ENCODE measurements at regions not wholly inside any gene's neighbourhood (a gene's known extent, or its start where the extent isn't known, plus 50 kb on each side); places are given as distances from the start of the nearest gene placed in this dataset.

DNA sequence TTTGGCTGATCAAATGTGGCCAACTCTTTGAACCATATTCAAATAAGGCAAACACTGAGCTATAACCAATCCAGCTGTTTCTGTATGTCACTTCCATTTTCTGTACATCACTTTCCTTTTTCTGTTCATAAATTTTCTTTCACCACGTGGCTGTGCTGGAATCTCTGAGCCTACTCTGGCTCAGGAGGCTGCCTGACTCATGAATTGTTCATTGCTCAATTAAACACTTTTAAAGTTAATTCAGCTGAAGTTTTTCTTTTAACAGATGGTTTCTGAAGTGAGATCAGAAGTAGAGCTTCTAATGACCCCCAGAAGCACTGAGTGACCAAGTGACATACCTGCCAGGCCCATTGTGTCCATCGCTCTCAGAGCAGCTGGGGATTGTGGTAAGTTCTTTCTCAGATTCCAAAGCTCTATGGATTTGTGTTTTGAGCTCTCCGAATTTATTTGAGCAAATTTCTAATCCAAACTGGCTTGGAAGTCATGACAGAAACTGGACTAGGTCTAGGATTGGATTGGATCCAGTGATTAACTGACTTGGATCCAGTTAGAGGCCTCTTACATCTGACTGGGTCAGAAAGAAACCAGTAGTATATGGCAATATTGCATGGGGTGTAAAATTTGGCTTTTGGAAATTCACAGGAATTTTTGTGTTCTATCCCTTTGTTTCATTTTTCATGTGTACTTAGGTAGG lies 121.2 kb upstream of the BANK1 start:
- no peaks in the 10 kb centered on the region for H3K4me1 ChIP-seq (ENCODE audit: insufficient read depth, low read length)
- H3K27ac ChIP-seq (ENCODE audit: low read length): no peak overlapping the region
- no peaks in the 10 kb centered on the region for H3K36me3 ChIP-seq (ENCODE audit: low read depth, low read length)
- POLR2A ChIA-PET (ENCODE audit: unreplicated experiment): no interaction called here
- no peaks in the 10 kb centered on the region for H3K79me2 ChIP-seq (ENCODE audit: low read length)
- no peak for DNase-seq
- TF ChIP-seq EZH2 (IDR thresholded peaks at IDR 0.05; ENCODE audit: low read length, unreplicated experiment): no peak
- TF ChIP-seq CTCF (conservative IDR thresholded peaks at IDR 0.05; ENCODE audit: low read depth, low read length): no peak
- no peak for TF ChIP-seq EZH2phosphoT487 (IDR thresholded peaks at IDR 0.05; ENCODE audit: borderline replicate concordance, low read length)
- no peak overlapping the region for H3K9ac ChIP-seq (ENCODE audit: low read length)
- intact Hi-C loops (cut with micrococcal nuclease): no loop called here
- H4K20me1 ChIP-seq (ENCODE audit: low read length): no peaks in the 10 kb centered on the region
- CTCF ChIA-PET: no interaction called here
- H3F3A ChIP-seq (ENCODE audit: low read length, unreplicated experiment): no peaks in the 10 kb centered on the region
- H3K4me3 ChIP-seq (ENCODE audit: low read length): no peak overlapping the region
- no peak overlapping the region for H3K4me2 ChIP-seq (ENCODE audit: low read length)
- BruUV-seq (replicated peaks): no TSS peak
- H3K9me3 ChIP-seq (ENCODE audit: low read length): no peaks in the 10 kb centered on the region
- ATAC-seq: no peak
- no peaks in the 10 kb centered on the region for H3K27me3 ChIP-seq (ENCODE audit: low read length)
- no peaks in the 10 kb centered on the region for H3K9me2 ChIP-seq (replicated peaks; ENCODE audit: low read length)
- no peak overlapping the region for H2AFZ ChIP-seq (ENCODE audit: low read length)

- no peak overlapping the region for H2AFZ ChIP-seq (ENCODE audit: low read length)
- no peaks in the 10 kb centered on the region for H3F3A ChIP-seq (ENCODE audit: low read length, unreplicated experiment)
- ChIA-PET CTCF (no interaction called here), POLR2A (ENCODE audit: unreplicated experiment) (no interaction called here)
- no peaks in the 10 kb centered on the region for H3K36me3 ChIP-seq (ENCODE audit: low read depth, low read length)
- no peaks in the 10 kb centered on the region for H4K20me1 ChIP-seq (ENCODE audit: low read length)
- H3K9me3 ChIP-seq (ENCODE audit: low read length): no peaks in the 10 kb centered on the region
- DNase-seq (no peak), ATAC-seq (no peak)
- H3K4me1 ChIP-seq (ENCODE audit: insufficient read depth, low read length): no peaks in the 10 kb centered on the region
- no peaks in the 10 kb centered on the region for H3K79me2 ChIP-seq (ENCODE audit: low read length)
- H3K27ac ChIP-seq (ENCODE audit: low read length): no peak overlapping the region
- H3K4me3 ChIP-seq (ENCODE audit: low read length): no peak overlapping the region
- H3K9me2 ChIP-seq (replicated peaks; ENCODE audit: low read length): no peaks in the 10 kb centered on the region
- intact Hi-C loops (cut with micrococcal nuclease): no loop called here
- no peaks in the 10 kb centered on the region for H3K27me3 ChIP-seq (ENCODE audit: low read length)
- TF ChIP-seq EZH2 (IDR thresholded peaks at IDR 0.05; ENCODE audit: low read length, unreplicated experiment) (no peak), CTCF (conservative IDR thresholded peaks at IDR 0.05; ENCODE audit: low read depth, low read length) (no peak), EZH2phosphoT487 (IDR thresholded peaks at IDR 0.05; ENCODE audit: borderline replicate concordance, low read length) (no peak)
- no peak overlapping the region for H3K4me2 ChIP-seq (ENCODE audit: low read length)
- H3K9ac ChIP-seq (ENCODE audit: low read length): no peak overlapping the region
- BruUV-seq (replicated peaks): no TSS peak
Measured at GRCh38 chr4:101667348-101667747, 123.2 kb upstream of the BANK1 start.

DNA sequence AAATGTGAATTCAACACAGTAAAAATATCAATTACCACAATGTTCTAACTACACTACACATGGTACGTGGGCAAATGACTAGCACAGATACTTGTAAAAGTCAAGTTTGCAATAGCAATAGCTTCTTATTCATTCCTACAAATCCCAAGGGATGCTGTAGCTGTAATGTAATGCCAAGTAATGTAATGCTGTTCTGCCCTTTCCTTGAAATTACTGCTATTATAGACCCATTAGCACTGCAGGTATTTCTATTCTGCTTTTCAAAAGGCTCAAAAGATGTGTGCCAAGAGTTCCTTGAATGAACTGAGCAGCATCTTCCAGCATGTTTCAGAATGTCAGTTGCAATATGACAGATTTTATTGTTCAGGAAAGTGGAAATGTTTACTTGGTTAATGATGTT lies 129.9 kb upstream of the BANK1 start:
- Histone ChIP-seq H3K36me3 (ENCODE audit: low read depth, low read length) (no peaks in the 10 kb centered on the region), H3K4me1 (ENCODE audit: insufficient read depth, low read length) (no peaks in the 10 kb centered on the region), H3K27me3 (ENCODE audit: low read length) (no peaks in the 10 kb centered on the region), H3K9me3 (ENCODE audit: low read length) (no peaks in the 10 kb centered on the region), H3K79me2 (ENCODE audit: low read length) (no peaks in the 10 kb centered on the region), H3F3A (ENCODE audit: low read length, unreplicated experiment) (no peaks in the 10 kb centered on the region), H3K9me2 (replicated peaks; ENCODE audit: low read length) (no peaks in the 10 kb centered on the region), H4K20me1 (ENCODE audit: low read length) (no peaks in the 10 kb centered on the region), H3K4me3 (ENCODE audit: low read length) (no peak overlapping the region), H3K4me2 (ENCODE audit: low read length) (no peak overlapping the region), H3K9ac (ENCODE audit: low read length) (no peak overlapping the region), H3K27ac (ENCODE audit: low read length) (no peak overlapping the region), H2AFZ (ENCODE audit: low read length) (no peak overlapping the region)
- no peak for TF ChIP-seq EZH2 (IDR thresholded peaks at IDR 0.05; ENCODE audit: low read length, unreplicated experiment)
- no peak for TF ChIP-seq CTCF (conservative IDR thresholded peaks at IDR 0.05; ENCODE audit: low read depth, low read length)
- ChIA-PET CTCF (no interaction called here), POLR2A (ENCODE audit: unreplicated experiment) (no interaction called here)
- DNase-seq: no peak
- intact Hi-C loops (cut with micrococcal nuclease): no loop called here
- ATAC-seq: no peak
- BruUV-seq (replicated peaks): no TSS peak

Data from PC-3 (cell line).